ENCODE measurements at regions not wholly inside any gene's neighbourhood (a gene's known extent, or its start where the extent isn't known, plus 50 kb on each side); places are given as distances from the start of the nearest gene placed in this dataset.

GRCh38 chr6:18561037-18561750, 174.0 kb downstream of the RNF144B start:
- Histone ChIP-seq H3K4me2 (ENCODE audit: insufficient read depth, low read length) (no peak overlapping the region), H3K36me3 (ENCODE audit: control insufficient read depth, insufficient read depth, low read length) (no peaks in the 10 kb centered on the region), H3K9me3 (replicated peaks; ENCODE audit: control insufficient read depth, insufficient read depth, low read depth, low read length) (no peaks in the 10 kb centered on the region), H2AFZ (ENCODE audit: low read depth, low read length) (no peak overlapping the region), H3K4me3 (no peak overlapping the region), H3K27me3 (ENCODE audit: control insufficient read depth in 2 of 2, insufficient read depth in 2 of 2, low read length in 2 of 2) (no peaks in the 10 kb centered on the region), H4K20me1 (replicated peaks; ENCODE audit: control insufficient read depth, insufficient read depth, low read length) (no peaks in the 10 kb centered on the region), H3K9ac (ENCODE audit: insufficient read depth in 1 of 2, low read depth in 2 of 2, low read length in 2 of 2) (no peak overlapping the region), H3K79me2 (ENCODE audit: control insufficient read depth, insufficient read depth, low read length) (no peaks in the 10 kb centered on the region), H3K4me1 (replicated peaks in 1 of 2; ENCODE audit: control insufficient read depth in 2 of 2, insufficient read depth in 2 of 2, low read length in 2 of 2) (no peaks in the 10 kb centered on the region), H3K9me1 (ENCODE audit: control insufficient read depth, insufficient read depth, low read length) (no peaks in the 10 kb centered on the region), H3K27ac (ENCODE audit: extremely low read depth, low read depth, low read length) (no peak overlapping the region)
- POLR2A ChIA-PET = interaction anchor here (0.7 kb wide), 1 partner anchor 1438 kb away, joined by 3 read pairs; no protein-coding TSS in a partner anchor
- FAIRE-seq (no peak), DNase-seq (ENCODE audit: extremely low read depth in 1 of 4, low spot score in 3 of 4) (no peak), ATAC-seq (no peak)
- WGBS (ENCODE audit: insufficient coverage, low coverage, missing lambda C conversion rate) = 0% methylated on average over 5 of the region's 5 CpGs
- no peak for TF ChIP-seq HINFP (tag; conservative IDR thresholded peaks at IDR 0.05; ENCODE audit: low read depth)
- no peak for TF ChIP-seq LCOR (CRISPR knock-in tag; IDR thresholded peaks at IDR 0.05)
- no peak for TF ChIP-seq MAZ (CRISPR knock-in tag; conservative IDR thresholded peaks at IDR 0.05 in 1 of 2, IDR thresholded peaks at IDR 0.05 in 1 of 2)
- TF ChIP-seq ELK3 (CRISPR knock-in tag; IDR thresholded peaks at IDR 0.05) = no peak
- TF ChIP-seq IRF9 (tag; IDR thresholded peaks at IDR 0.05) = no peak
- TF ChIP-seq KLF13 (tag; IDR thresholded peaks at IDR 0.05; ENCODE audit: borderline replicate concordance, low read depth) = no peak
- no peak for TF ChIP-seq POLR2B (IDR thresholded peaks at IDR 0.05; ENCODE audit: low read depth, partially characterized antibody)
- TF ChIP-seq PTTG1 (tag; IDR thresholded peaks at IDR 0.05; ENCODE audit: low read depth) = no peak
- TF ChIP-seq KAT2B (IDR thresholded peaks at IDR 0.05; ENCODE audit: low read depth, low read length) = no peak
- in situ Hi-C loops (cut with MboI) = no loop called here
- BruUV-seq (replicated peaks) = no TSS peak
- intact Hi-C loops (cut with micrococcal nuclease) = no loop called here
- CTCF ChIA-PET (ENCODE audit: low intra/inter-chr PET ratio) = no interaction called here
